B cell (primary cell): ENCODE measurements at regions not wholly inside any gene's neighbourhood (a gene's known extent, or its start where the extent isn't known, plus 50 kb on each side); places are given as distances from the start of the nearest gene placed in this dataset.
A peak's percentile ranks its signal among the peaks of the same experiment; 100 is the strongest.

Experiments
- ATAC-seq: fragments of 200-7000 bp; cut with Tn5 transposase; one replicate; pipeline ENCODE4 v1.10.0; 2021; ENCODE audit warnings: low read depth, mild to moderate bottlenecking, moderate number of reproducible peaks, moderate library complexity
- CTCF ChIA-PET: fragments of 350-600 bp; sonication (Branson Sonifier 250); formaldehyde crosslinking; loops from one replicate; lab custom pipeline; 2021; ENCODE audit warnings: antibody characterized with exemption, inconsistent platforms; lab: Charles Lee
- POLR2A ChIA-PET: fragments of 350-600 bp; sonication (Branson Sonifier 250); formaldehyde crosslinking; loops from one replicate; lab custom pipeline; 2021; ENCODE audit warnings: antibody characterized with exemption; lab: Charles Lee
- DNase-seq: peaks from one replicate; pipeline ENCODE4 v3.0.0; 2013
- H2AFZ ChIP-seq: 2 replicates; pipeline ENCODE4 v1.6.1; 2012; ENCODE audit warnings: mild to moderate bottlenecking, low read depth, low read length; ENCODE audit not compliant: insufficient read depth, poor library complexity, severe bottlenecking
- H3K27ac ChIP-seq, 2 donors: 1 replicate in 1 of 2; 2 replicates in 1 of 2; pipeline ENCODE4 v1.5.1; 2012 to 2013; ENCODE audit warnings: low read length in 2 of 2, mild to moderate bottlenecking in 2 of 2, moderate library complexity in 1 of 2
- H3K27me3 ChIP-seq, 4 experiments: fragments of 200-600 bp in 1 of 4; sonication (generic) in 1 of 4; replicated peaks in 1 of 4; 1 replicate in 2 of 4; 2 replicates in 2 of 4; pipeline versions ENCODE4 v1.6.1 to v1.7.0; 2013 to 2016; ENCODE audit warnings: low read length in 3 of 4, mild to moderate bottlenecking in 2 of 4, mixed read lengths in 1 of 4, moderate library complexity in 1 of 4; ENCODE audit not compliant: insufficient read depth in 4 of 4, control insufficient read depth in 3 of 4; ENCODE audit errors: control extremely low read depth in 1 of 4
- H3K36me3 ChIP-seq, 2 experiments: replicated peaks in 1 of 2; 1 replicate in 1 of 2; 2 replicates in 1 of 2; pipeline versions ENCODE4 v1.6.1 to v1.7.1; 2013; ENCODE audit warnings: low read length in 1 of 2; ENCODE audit not compliant: insufficient read depth in 2 of 2, control insufficient read depth in 1 of 2; ENCODE audit errors: control extremely low read depth in 1 of 2, extremely low read depth in 1 of 2
- H3K4me1 ChIP-seq, 2 donors: fragments of 200-600 bp in 1 of 2; sonication (generic) in 1 of 2; 1 replicate in 1 of 2; 2 replicates in 1 of 2; pipeline versions ENCODE4 v1.5.1 to v1.6.1; 2013 to 2017; ENCODE audit warnings: low read length in 2 of 2; ENCODE audit not compliant: control insufficient read depth in 2 of 2, insufficient read depth in 2 of 2
- H3K4me2 ChIP-seq: replicated peaks from 2 replicates; pipeline ENCODE3; 2012; ENCODE audit warnings: mild to moderate bottlenecking, low read depth, low read length; ENCODE audit not compliant: poor library complexity, severe bottlenecking
- H3K4me3 ChIP-seq, 5 experiments: fragments of 200-600 bp in 1 of 5; sonication (generic) in 1 of 5; 1 replicate in 3 of 5; 2 replicates in 2 of 5; pipeline versions ENCODE4 v1.5.1 to v1.7.0; 2011 to 2016; ENCODE audit warnings: low read length in 4 of 5, mild to moderate bottlenecking in 4 of 5, low read depth in 2 of 5, control low read depth in 1 of 5, moderate library complexity in 1 of 5; ENCODE audit not compliant: insufficient read depth in 1 of 5; ENCODE audit errors: control extremely low read depth in 1 of 5, extremely low read depth in 1 of 5
- H3K79me2 ChIP-seq: fragments of 200-600 bp; sonication (generic); one replicate; pipeline ENCODE4 v1.6.0; 2016; ENCODE audit warnings: low read length; ENCODE audit not compliant: control insufficient read depth, insufficient read depth
- H3K9ac ChIP-seq: fragments of 200-600 bp; sonication (generic); 2 replicates; pipeline ENCODE4 v1.6.1; 2017; ENCODE audit warnings: mild to moderate bottlenecking, low read length, moderate library complexity
- H3K9me3 ChIP-seq, 3 donors: one replicate each; pipeline versions ENCODE4 v1.6.1 to v1.7.1; 2013; ENCODE audit warnings: low read length in 2 of 3; ENCODE audit not compliant: control insufficient read depth in 2 of 3, insufficient read depth in 1 of 3; ENCODE audit errors: control extremely low read depth in 1 of 3
- H4K20me1 ChIP-seq: 2 replicates; pipeline ENCODE4 v1.6.0; 2012; ENCODE audit warnings: mild to moderate bottlenecking, low read length; ENCODE audit not compliant: insufficient read depth, control insufficient read depth, poor library complexity, severe bottlenecking
- H3K27ac Mint-ChIP-seq: one replicate; pipeline ENCODE4 v1.8.0; 2021; ENCODE audit warnings: mixed read lengths
- H3K27me3 Mint-ChIP-seq: one replicate; pipeline ENCODE4 v1.8.0; 2021; ENCODE audit warnings: mixed read lengths
- H3K4me1 Mint-ChIP-seq: one replicate; pipeline ENCODE4 v1.8.0; 2021; ENCODE audit warnings: mixed read lengths
- H3K4me3 Mint-ChIP-seq: one replicate; pipeline ENCODE4 v1.8.0; 2021; ENCODE audit warnings: mixed read lengths
- H3K9me3 Mint-ChIP-seq: one replicate; pipeline ENCODE4 v1.8.0; 2022; ENCODE audit warnings: mixed read lengths; ENCODE audit not compliant: insufficient read depth
- CTCF ChIP-seq: fragments of 200-600 bp; IDR thresholded peaks from one replicate; pipeline ENCODE4 v1.8.0; 2022; ENCODE audit warnings: antibody characterized with exemption, mild to moderate bottlenecking
- EZH2 ChIP-seq: IDR thresholded peaks from 2 replicates; pipeline ENCODE4 v1.6.1; 2012; ENCODE audit warnings: borderline replicate concordance, low read depth, mild to moderate bottlenecking, moderate library complexity, low read length; ENCODE audit not compliant: insufficient read depth, poor library complexity, severe bottlenecking
- WGBS: methylation state at CpG from one replicate; pipeline ENCODE4 v1.1.5; 2013; ENCODE audit warnings: missing lambda C conversion rate; ENCODE audit not compliant: insufficient coverage; 5-methylcytosine and 5-hydroxymethylcytosine counted together
- intact Hi-C: fragments of 100-400 bp; cut with micrococcal nuclease; formaldehyde crosslinking; loops from one replicate; pipeline ENCODE4 v1.10.0; 2022

- TF ChIP-seq CTCF, result no peak
- Histone ChIP-seq H3K9me3 (no peaks in the 10 kb centered on the region), H3K9ac (no peak overlapping the region), H4K20me1 (no peaks in the 10 kb centered on the region), H3K27ac (no peak overlapping the region), H2AFZ (no peak overlapping the region), H3K4me3 (no peak overlapping the region), H3K4me1 (peaks cover 29 to 46% of the 10 kb centered on the region in 2 donors), H3K36me3 (no peaks in the 10 kb centered on the region), H3K27me3 (no peaks in the 10 kb centered on the region), H3K4me2 (no peak overlapping the region), H3K79me2 (peaks cover 6% of the 10 kb centered on the region)
- peak overlapping the region; percentile 34 for H3K4me3 Mint-ChIP-seq
- POLR2A ChIA-PET, result no interaction called here
- DNase-seq, result peak; percentile 20
- no peaks in the 10 kb centered on the region for H3K9me3 Mint-ChIP-seq
- WGBS, result 68% methylated on average over 3 of the region's 3 CpGs
- peaks cover 38% of the 10 kb centered on the region for H3K4me1 Mint-ChIP-seq
- H3K27ac Mint-ChIP-seq, result no peak overlapping the region
- CTCF ChIA-PET, result interaction anchor here (1.6 kb wide), 1 partner anchor 26 kb away, joined by 3 read pairs; no protein-coding TSS in a partner anchor
- intact Hi-C loops, result no loop called here
- peak; percentile 8 for ATAC-seq
- no peaks in the 10 kb centered on the region for H3K27me3 Mint-ChIP-seq
Observed at GRCh38 chr1:173403996-173404395, 73.1 kb upstream of the PRDX6 start.

- no peaks in the 10 kb centered on the region for H3K9me3 ChIP-seq
- H3K9me3 Mint-ChIP-seq, result no peaks in the 10 kb centered on the region
- peaks cover 51% of the 10 kb centered on the region for H3K4me1 Mint-ChIP-seq
- no peak overlapping the region for H3K4me2 ChIP-seq
- ChIA-PET POLR2A (interaction anchor here (0.6 kb wide), 1 partner anchor 14 kb away, joined by 4 read pairs; no protein-coding TSS in a partner anchor), CTCF (interaction anchor here (1.5 to 1.6 kb wide), 3 partner anchors 15 to 202 kb away, joined by 3 to 9 read pairs (median 5); no protein-coding TSS in a partner anchor)
- DNase-seq, result no peak
- TF ChIP-seq EZH2 (no peak), CTCF (no peak)
- intact Hi-C loops, result no loop called here
- H3K4me3 ChIP-seq, result no peak overlapping the region
- no peak overlapping the region for H3K4me3 Mint-ChIP-seq
- H3K27me3 Mint-ChIP-seq, result no peaks in the 10 kb centered on the region
- ATAC-seq, result no peak
- no peaks in the 10 kb centered on the region for H3K36me3 ChIP-seq
- H3K4me1 ChIP-seq, result peaks cover 42 to 58% of the 10 kb centered on the region in 2 donors
- no peak overlapping the region for H3K27ac Mint-ChIP-seq
- no peak overlapping the region for H3K27ac ChIP-seq
- H3K27me3 ChIP-seq, result no peaks in the 10 kb centered on the region
- H3K79me2 ChIP-seq, result peaks cover 6% of the 10 kb centered on the region
- H4K20me1 ChIP-seq, result no peaks in the 10 kb centered on the region
- H2AFZ ChIP-seq, result no peak overlapping the region
- H3K9ac ChIP-seq, result no peak overlapping the region
Observed at GRCh38 chr1:173405281-173405680, 71.9 kb upstream of the PRDX6 start.
